ENCODE measurements at regions not wholly inside any gene's neighbourhood (a gene's known extent, or its start where the extent isn't known, plus 50 kb on each side); places are given as distances from the start of the nearest gene placed in this dataset.

DNA sequence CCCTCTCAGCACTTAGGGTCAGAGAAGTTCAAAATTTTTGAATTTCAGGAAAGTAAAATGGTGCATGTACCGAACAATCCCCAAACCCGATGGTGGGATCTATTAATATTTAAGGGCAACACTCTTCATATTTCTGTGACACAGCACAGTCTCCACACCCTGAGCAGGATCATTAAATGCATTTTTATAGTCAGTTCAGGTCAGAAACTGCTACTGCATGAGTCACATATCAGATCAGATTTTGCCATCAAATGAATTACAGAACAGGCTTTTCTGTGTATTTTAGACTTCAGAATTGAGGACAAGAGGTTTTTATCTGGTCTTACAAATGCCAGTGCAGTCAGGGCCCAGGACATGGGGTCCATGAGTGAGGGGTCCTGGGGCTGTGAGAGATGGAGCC is 79.2 kb downstream of the RIPK4 start:
- TF ChIP-seq, protein P1, sequence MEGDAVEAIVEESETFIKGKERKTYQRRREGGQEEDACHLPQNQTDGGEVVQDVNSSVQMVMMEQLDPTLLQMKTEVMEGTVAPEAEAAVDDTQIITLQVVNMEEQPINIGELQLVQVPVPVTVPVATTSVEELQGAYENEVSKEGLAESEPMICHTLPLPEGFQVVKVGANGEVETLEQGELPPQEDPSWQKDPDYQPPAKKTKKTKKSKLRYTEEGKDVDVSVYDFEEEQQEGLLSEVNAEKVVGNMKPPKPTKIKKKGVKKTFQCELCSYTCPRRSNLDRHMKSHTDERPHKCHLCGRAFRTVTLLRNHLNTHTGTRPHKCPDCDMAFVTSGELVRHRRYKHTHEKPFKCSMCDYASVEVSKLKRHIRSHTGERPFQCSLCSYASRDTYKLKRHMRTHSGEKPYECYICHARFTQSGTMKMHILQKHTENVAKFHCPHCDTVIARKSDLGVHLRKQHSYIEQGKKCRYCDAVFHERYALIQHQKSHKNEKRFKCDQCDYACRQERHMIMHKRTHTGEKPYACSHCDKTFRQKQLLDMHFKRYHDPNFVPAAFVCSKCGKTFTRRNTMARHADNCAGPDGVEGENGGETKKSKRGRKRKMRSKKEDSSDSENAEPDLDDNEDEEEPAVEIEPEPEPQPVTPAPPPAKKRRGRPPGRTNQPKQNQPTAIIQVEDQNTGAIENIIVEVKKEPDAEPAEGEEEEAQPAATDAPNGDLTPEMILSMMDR (IDR thresholded peaks at IDR 0.05), result no peak
- no peak for TF ChIP-seq POLR2A (IDR thresholded peaks at IDR 0.05)

Data from thyroid gland (tissue), 4 donors.